ENCODE measurements at regions not wholly inside any gene's neighbourhood (a gene's known extent, or its start where the extent isn't known, plus 50 kb on each side); places are given as distances from the start of the nearest gene placed in this dataset.
"Not testable (repeated sequence)": the region's sequence is repeated elsewhere in the genome, so short reads cannot be mapped to it uniquely, and the experiment has no call there.

DNA sequence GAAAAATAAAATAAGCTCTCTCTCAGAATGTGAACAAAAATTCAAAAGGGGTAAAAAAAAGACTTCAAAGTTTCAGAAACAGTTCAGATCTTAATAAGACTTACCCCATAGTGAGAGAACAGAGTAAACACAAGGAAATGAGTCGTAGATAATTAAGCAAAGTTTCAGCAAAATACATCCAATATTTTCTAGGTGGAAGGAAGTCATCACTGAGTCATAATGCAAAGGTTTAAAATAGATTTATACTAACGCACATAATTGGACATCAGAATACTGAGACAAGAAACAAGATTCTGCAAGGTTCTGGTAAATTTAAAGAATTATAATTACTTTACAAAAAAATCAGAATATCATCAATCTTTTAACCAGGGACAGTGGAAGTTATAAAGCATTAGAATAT lies 1370.7 kb upstream of the ATXN8OS start:
- DNase-seq = no peak

DNA sequence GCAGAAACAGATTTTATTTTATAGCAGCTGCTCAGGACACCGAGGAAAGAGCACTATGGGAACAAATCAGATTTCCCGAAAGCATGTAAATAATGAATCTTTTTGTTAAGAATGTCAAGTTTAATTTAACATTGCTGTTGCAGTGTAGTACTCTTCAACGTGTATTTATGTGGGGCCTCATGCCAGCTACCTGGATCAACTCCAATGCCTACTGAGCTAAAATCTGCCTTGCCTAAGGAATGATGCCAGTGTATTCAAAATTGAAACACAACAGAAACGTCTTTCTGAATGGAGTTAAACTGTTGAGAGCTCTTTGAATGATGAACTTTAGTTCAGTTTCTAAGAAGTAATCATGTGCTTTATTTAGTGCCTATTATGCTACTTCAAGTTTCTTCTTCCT lies 1379.8 kb upstream of the ATXN8OS start:
- DNase-seq = no peak

DNA sequence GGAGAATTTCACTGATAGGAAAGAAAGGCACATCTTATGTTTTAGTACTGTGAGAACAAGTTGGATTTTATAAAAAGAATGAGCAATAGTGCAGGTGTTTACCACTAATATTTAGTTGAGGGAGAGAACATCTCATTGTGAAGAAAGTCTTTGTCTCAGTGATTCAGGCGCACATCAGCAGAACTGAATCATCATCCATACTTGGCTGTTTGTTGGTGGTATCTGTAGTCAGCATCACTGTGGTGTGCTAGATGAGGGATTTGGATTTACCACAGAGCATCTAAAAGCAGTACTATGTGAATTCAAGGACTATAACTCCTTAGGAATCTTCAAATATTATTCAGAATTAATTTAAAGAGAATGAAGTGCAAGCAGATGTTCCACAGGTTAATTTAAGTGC lies 1380.5 kb upstream of the ATXN8OS start:
- no peak for DNase-seq

DNA sequence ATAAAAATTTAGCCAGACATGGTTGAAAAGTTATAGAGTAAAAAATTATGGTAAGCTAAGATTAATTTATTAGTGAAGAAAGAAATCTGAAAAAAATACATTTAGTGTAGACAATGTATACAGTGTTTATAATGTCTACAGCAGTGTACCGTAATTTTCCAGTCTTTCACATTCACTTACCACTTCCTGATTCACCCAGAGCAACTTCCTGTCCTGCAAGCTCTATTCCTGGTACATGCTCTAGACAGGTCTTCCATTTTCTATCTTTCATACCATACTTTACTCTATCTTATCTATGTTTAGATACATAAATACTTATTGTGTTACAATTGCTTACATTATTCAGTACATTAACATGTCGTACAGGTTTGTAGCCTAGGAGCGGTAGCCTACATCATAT lies 1387.8 kb upstream of the ATXN8OS start:
- DNase-seq = no peak

DNA sequence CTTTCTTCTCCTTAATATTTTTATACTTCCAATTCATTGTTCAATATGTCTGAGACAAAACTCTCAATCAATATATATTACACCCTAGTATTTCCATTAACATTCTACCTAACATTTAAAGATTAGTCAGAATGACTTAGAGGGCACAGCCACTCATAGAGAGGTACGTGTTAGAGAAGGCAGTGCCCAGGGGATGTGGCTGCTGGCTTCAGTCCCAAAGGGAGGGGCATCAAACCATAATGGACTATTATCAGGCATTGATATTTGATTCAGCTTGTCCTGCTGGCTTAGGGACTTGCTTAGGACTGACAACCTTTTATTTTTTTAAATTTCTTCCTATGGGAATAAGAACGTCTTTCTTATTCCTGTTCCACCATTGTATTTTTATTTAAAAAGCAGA lies 1392.0 kb upstream of the ATXN8OS start:
- DNase-seq = no peak

DNA sequence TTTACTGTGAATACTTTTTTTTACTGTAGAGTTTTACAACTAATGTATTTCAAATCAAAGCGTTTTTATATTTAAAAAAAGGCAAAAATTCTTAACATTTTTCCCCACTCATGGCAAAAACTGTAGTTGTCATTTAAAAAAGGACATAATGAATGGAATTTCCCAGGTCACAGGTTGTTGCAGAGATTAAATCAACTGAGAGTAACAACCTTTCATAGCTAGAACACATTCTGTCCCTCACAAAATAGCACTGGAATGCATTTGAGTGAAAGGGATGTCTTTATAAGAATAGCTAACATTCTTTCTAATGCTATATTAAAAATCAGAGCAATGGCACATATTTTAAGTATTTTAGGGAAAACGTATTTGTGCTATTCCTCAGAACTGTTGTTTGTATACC lies 1393.3 kb upstream of the ATXN8OS start:
- no peak for DNase-seq

DNA sequence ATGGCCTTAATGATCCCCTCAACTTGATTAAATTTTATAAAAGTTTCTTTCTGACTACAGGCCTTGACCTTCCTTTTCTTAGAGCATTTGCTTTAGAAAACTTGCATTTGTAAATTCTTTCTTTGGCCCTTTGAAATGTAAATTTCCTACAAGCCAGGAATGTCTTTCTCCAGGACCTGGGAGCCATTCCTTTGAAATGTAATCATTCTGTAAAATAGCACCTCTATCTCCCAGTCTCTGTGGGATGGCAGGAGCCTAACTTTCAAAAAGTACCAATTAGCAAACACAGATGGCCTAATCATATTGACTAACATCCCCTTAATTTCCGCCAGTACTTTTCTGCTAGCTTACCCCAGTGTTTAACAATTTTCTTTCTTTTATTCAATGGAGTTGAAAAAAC lies 1394.2 kb upstream of the ATXN8OS start:
- DNase-seq = no peak

DNA sequence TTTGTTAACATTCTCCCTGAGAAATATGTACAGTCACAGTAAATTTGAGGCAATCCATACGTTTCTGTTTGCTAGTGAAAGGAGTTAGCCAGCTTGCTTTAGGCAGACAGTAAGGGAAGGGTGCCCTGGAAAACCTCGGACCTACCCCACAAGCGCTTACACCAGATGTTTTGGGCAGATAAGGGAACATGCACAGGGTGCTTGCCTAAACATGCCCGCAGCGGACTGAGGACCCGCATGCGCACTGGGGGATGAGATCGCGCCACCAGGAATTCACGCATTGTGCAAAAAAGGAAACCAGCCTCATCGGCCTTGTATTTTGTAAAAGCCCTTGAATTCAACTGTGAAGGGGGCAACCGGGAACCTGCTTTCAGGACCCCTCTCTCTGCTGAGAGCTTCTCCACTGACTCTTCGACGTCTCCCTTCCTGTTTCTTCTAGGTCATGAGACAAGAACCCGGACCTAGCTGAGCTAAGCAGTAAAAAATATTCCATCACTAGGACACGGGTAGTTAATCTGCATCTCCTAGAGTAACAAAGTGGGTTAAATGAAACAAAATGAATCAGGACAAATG lies 1399.2 kb upstream of the ATXN8OS start:
- DNase-seq = no peak

DNA sequence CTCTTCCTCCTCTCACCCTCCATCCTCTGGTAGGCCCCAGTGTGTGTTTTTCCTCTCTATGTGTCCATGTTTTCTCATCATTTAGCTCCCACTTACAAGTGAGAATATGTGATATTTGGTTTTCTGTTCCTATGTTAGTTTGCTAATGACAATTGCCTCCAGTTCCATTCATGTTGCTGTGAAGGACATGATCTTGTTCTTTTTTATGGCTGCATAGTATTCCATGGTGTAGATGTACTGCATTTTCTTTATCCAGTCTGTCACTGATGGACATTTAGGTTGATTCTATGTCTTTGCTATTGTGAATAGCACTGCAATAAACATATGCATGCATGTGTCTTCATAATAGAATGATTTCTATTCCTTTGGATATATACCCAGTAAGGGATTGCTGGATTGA lies 1401.6 kb upstream of the ATXN8OS start:
- not testable (repeated sequence) for DNase-seq

DNA sequence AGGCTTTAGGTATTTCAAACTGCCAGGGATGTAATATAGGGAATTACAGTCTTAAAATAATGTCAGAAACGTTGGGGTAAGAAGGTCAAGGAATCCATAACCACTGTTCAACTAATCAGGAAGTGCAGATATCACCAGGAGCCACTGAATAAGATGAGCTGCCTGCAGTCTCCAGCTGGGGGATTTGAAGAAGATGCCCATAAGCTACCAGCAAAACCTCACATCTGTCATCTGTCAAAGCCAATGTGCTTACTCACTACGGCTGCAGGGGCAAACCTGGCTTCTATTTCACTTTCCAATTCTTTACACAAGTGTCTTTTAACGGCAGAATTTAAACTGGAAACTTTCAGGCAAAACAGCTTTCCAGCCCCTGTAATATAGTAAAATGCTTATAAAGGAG lies 1410.1 kb upstream of the ATXN8OS start:
- DNase-seq = no peak

DNA sequence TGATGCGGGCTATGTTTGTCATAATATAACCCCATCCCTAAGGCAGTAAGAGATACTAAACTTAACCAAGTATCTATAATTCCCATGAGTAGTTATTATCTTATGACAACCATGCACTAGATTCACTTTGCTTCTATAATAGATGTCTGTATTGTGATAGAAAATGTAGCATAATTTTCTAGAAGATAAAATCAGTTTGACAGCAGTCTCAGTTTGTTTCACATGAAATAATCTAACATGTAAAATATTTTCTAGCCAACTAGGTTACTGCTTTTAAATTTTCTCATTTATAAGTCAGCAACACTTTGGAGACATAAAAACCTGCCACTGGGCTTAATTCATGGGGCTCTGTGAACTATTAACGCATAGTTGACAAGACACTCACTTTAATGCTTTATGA lies 1410.7 kb upstream of the ATXN8OS start:
- no peak for DNase-seq

DNA sequence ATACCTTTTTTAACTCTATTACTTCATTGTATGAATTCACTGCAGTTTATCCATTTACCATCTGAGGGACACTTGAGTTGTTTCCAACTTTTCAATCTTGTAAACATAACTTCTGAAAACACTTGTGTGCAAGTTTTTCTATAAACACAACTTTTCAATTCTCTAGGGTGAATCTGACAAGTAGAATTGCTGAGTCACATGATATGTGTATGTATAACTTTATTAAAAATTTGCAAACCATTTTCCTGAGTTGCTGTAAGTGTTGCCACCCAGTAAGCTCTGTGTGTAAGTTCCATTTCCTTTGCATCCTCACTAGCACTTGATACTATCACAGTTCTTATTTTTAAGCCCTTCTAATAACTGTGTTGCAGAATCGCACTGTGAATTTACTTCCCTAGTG lies 1415.6 kb upstream of the ATXN8OS start:
- no peak for DNase-seq

DNA sequence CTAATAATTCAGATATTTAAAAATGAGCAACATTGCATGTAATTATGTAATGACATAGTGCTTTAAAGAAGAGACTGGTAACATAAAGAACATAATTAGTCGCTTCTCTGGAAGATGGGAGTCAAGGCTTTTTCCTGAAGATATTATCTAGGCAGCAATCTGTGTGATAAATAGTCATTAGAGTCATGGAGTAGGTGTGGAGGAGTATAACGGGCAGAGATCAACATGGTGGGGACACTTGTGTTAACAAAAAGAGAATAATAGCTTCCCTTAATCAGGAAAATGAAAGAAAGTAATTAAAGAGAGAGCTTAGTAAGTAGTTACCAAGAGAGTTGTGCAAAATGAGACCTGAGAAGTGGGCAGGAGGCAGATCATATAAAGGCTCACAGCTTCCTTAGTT lies 1417.1 kb upstream of the ATXN8OS start:
- no peak for DNase-seq

DNA sequence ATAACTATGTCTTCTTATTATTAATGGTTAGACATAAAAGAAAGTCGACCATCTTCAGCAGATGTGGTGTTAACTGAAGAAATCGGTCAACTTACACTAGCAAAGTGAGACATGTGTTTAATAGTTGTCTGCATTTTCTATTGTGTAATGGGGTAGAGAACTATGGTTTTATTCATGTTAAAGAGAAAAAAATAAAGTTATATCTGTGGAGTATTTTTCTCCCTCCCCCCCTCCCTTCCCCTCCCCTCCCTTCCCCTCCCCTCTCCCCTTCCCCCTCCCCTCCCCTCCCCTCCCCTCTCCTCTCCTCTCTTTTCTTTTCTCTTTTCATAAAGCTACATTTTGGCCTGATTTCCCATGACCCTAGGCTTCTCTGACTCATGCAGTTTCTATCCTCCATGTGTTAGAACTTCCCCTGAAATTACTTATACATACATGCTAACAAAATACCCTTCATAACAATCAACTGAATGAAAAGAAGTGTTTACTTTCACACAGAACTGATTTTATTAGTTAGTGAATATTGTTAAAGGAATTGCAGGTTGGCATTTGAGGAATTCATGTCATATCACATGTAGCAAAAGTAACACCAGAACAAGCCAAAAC lies 1431.0 kb upstream of the ATXN8OS start:
- no peak for DNase-seq

DNA sequence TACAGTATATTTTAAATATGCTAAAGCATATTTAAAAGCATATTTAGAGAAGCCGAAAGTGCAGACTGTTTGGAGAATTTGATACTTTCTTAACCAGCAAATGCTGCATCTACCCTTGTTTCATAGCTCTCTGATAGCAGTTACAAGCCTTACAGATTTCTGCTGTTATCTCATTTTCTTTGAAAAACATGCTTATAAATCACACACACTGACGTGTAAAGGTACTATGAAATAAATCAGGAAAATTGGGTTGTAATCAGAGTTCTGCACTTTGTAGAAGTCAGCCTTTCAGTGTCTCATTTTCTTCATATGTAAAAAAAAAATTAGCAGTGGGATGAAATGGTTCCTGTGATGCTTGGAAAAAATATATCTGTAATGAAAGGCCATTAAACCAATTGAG lies 1432.4 kb upstream of the ATXN8OS start:
- DNase-seq = no peak

DNA sequence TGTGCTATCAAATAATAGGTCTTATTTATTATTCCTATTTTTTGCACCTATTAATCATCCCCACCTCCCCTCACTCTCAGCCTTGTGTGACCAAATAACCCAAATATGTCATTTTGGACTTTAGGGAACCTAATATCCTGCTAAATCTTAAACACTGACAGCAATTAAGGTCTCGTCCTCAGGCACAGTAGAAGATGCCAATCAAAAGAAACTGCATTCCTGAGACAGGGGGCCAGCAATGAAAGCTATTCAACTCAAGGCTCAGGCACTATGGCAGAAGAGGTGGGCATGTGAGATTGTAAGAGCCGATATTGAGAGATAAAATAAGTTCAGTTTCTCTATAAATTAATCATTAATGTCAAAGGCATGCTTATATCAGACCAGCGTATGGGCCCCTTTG lies 1437.7 kb upstream of the PCDH9 start:
- no peak for DNase-seq

DNA sequence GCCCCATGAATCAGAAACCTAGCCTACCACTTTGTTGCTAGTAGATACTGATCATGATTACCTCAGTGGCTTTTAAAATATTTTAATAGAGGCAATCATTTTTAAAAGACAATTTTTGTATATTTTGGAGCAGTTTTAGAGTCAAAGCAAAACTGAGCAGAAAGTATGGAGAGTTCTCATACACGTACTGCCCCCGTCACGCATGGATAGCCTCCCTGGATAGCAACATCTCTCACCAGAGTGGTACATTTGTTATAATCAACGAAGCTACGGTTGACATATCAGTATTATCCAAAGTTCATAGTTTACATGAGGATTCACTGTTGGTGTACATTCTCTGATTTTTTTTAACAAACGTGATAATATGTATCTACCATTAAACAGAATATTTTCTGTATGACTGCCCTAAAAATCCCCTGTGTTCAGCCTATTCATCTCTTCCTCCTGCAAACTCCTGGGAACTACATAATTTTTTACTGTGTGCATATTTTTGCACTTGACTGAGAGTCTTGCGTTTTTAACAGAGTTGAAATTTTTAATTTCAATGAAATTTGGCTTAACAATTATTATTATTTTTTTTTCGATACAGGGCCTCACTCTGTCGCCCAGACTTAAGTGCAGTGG lies 1436.8 kb upstream of the PCDH9 start:
- no peak for DNase-seq

DNA sequence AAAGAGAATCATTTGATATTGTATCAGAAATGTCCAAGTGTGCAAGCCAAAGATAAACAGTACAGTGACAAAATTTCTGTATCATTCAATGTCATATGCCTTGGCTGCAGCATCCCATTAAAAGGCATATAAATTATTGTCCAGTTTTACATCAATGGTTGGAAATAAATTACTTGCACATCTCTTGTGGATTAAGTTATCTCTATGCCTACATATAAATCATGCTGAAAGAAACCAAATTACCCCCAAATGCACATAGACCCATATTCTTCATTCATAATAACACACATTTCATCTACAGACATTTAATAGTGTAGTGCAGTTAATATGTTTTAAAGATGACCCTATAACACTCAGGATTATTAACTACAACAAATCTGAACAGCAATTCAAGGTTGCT lies 1415.7 kb upstream of the PCDH9 start:
- DNase-seq = no peak

DNA sequence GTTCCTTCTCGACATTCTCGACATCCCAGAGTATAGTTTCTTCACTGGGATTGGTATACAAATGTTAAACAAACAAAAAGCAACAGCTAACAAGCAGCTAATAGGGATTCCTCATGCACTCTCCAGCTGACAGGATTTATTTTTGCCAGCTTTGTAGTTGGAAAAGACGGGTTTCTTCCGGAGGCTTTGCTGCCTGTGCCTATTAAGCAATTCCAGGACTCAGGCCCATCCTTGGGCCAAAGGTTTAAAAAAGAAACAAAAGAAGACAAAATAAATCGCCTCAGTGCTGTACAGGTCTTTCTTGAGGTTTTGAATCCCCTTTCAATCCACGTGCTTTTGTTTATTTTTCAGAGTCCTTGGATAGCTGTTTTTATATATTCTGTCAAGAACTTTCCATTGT lies 1414.5 kb upstream of the PCDH9 start:
- no peak for DNase-seq

DNA sequence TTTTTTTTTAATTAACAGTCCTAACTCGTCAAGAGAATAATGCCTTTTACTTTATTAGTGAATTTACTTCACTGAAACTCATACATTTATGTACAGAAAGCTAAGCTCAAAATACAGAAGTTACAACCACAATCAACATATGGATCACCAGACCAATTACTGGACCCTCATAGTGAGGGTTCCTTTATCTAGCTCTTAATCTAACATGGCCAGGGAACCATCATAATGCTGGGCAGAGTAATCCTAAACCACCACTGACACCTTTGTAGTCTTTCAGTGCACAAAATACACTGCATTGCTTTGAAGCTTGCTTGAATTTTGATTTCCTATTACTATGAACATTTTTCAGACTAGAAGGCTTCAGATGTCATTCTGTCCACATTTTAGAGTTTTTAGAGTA lies 1406.6 kb upstream of the PCDH9 start:
- no peak for DNase-seq

DNA sequence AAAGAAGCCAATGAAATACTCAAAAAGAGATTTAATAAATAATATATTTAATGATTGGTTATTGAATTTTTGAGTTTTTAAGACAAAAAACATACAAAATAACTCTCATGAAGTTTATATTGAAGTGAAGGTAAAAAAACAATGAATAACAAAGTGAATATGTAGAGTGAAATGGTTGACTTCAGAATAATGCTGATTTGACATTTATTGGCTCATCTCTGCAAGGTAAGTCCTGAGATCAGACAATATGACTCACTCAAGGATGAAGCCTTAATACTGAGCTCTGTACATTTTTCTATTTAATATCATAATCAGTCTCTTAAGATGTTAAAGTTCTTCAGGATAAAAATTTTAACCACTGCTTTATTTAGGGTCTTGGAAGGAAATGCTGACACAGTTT lies 1398.9 kb upstream of the PCDH9 start:
- DNase-seq = no peak

DNA sequence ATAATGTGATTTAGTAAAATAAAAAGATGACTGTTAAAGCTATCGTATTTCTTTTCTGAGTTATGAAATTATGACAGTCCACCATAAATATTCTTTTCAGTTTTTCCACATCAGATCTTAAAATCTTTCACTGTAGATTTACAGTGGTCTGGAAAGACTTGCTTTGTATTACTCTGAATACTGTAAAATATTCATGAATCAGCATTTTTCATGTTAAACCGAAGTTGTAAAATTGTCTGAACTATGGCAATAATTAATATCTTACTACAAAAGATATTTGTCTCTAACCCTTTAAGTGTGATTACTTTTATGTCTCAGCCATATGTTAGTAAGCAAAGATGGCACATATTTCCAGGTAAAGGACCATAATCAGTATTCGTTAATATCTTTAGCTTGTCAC lies 1397.2 kb upstream of the PCDH9 start:
- DNase-seq = no peak

DNA sequence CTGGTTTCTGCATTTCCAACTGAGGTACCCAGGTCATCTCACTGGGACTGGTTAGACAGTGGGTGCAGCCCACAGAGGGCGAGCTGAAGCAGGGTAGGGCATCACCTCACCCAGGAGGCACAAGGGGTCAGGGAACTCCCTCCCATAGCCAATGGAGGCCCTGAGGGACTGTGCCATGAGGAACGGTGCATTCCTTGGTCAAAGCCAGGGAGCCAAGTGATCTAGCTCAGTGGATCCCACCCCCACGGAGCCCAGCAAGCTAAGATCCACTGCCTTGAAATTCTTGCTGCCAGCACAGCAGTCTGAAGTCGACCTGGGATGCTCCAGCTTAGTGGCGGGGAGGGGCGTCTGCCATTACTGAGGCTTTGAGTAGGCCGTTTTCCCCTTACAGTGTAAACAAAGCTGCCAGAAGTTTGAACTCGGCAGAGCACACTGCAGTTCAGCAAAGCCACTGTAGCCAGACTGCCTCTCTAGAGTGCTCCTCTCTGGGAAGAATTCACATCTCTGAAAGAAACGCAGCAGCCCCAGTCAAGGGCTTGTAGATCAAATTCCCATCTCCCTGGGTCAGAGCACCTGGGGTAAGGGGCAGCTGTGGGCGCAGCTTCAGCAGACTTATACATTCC lies 1386.6 kb upstream of the PCDH9 start:
- no peak for DNase-seq

DNA sequence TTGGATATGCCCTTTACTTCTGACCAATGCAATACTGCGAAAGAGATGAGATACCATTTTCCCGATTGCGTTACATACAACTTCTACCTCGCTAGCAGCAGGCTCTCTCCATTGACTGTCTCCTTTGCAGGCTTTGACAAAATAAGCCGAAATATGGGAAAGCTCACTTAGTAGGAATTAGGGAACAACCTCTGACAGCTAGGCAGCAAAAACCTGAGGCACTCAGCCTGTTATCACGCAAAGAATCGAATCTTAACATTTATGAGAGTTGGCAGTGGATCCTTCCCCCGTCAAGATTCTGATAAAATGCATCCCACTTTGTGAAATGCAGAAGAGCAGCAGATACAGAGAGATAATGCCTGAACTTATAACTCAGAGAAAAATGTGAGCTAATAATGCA lies 1379.5 kb upstream of the PCDH9 start:
- DNase-seq = no peak

DNA sequence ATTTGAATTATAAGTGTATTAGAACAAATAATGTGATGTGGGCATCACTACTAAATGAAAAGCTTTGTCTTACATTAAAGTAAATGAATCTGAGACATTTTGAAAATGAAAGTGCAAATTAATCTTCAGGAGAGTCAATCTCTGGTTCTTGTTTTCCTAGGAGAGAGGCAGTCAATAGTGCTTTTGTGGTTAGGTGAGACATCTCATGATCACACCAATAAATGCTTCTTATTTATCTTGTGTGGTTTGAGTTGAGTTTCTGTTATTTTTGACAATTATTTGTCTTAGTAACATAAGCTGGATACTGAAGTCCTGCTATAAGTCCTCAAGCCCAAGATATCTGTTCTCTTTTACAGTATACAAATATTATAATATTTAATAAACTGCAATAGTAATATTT lies 1378.0 kb upstream of the PCDH9 start:
- DNase-seq = no peak
